DND-41 (cell line): ENCODE measurements at regions not wholly inside any gene's neighbourhood (a gene's known extent, or its start where the extent isn't known, plus 50 kb on each side); places are given as distances from the start of the nearest gene placed in this dataset.

Experiments used
- ATAC-seq: fragments of 200-7000 bp; cut with Tn5 transposase; 3 replicates; pipeline ENCODE4 v1.9.1; 2021; ENCODE audit warnings: low read depth; ENCODE audit not compliant: insufficient read depth
- DNase-seq: peaks from one replicate; pipeline ENCODE4 v3.0.0-alpha.2; 2020
- H2AFZ ChIP-seq: 2 replicates; pipeline ENCODE4 v1.6.0; 2012; ENCODE audit warnings: low read depth, low read length
- H3K27ac ChIP-seq: 2 replicates; pipeline ENCODE4 v1.5.1; 2012; ENCODE audit warnings: low read length, inconsistent platforms
- H3K27me3 ChIP-seq: fragments of 200-600 bp; sonication (generic); 2 replicates; pipeline ENCODE4 v1.6.0; 2012; ENCODE audit warnings: low read length, mild to moderate bottlenecking, inconsistent platforms; ENCODE audit not compliant: insufficient read depth, poor library complexity
- H3K36me3 ChIP-seq: 2 replicates; pipeline ENCODE4 v1.5.1; 2012; ENCODE audit warnings: low read length, inconsistent platforms; ENCODE audit not compliant: insufficient read depth
- H3K4me1 ChIP-seq: 2 replicates; pipeline ENCODE4 v1.5.1; 2012; ENCODE audit warnings: mild to moderate bottlenecking, low read length; ENCODE audit not compliant: insufficient read depth
- H3K4me2 ChIP-seq: 2 replicates; pipeline ENCODE4 v1.6.0; 2012; ENCODE audit warnings: mild to moderate bottlenecking, moderate library complexity, low read length, inconsistent platforms; ENCODE audit not compliant: insufficient read depth
- H3K4me3 ChIP-seq, 2 experiments: fragments of 200-600 bp in 1 of 2; shearing (Covaris generic) in 1 of 2; 2 replicates each; pipeline ENCODE4 v1.5.1; 2012 to 2016; ENCODE audit warnings: inconsistent platforms in 2 of 2, low read length in 2 of 2, mild to moderate bottlenecking in 2 of 2, low read depth in 1 of 2, moderate library complexity in 1 of 2
- H3K79me2 ChIP-seq: 2 replicates; pipeline ENCODE4 v1.6.0; 2012; ENCODE audit warnings: low read length, inconsistent platforms; ENCODE audit not compliant: insufficient read depth
- H3K9ac ChIP-seq: 2 replicates; pipeline ENCODE4 v1.6.0; 2012; ENCODE audit warnings: low read depth, mild to moderate bottlenecking, inconsistent platforms, low read length, moderate library complexity
- H3K9me3 ChIP-seq: 2 replicates; pipeline ENCODE4 v1.5.1; 2012; ENCODE audit warnings: low read length, moderate library complexity, mild to moderate bottlenecking, inconsistent platforms; ENCODE audit not compliant: insufficient read depth, severe bottlenecking
- H4K20me1 ChIP-seq: 2 replicates; pipeline ENCODE4 v1.6.0; 2012; ENCODE audit warnings: low read length; ENCODE audit not compliant: insufficient read depth
- EZH2 ChIP-seq: IDR thresholded peaks from 3 replicates; pipeline ENCODE4 v1.6.1; 2012; ENCODE audit warnings: borderline replicate concordance, low read depth, mild to moderate bottlenecking, moderate library complexity, low read length, inconsistent platforms; ENCODE audit not compliant: severe bottlenecking
- TF ChIP-seq, protein P1 (sequence below): IDR thresholded peaks from 2 replicates; pipeline ENCODE4 v1.5.1; 2012; ENCODE audit warnings: borderline replicate concordance, low read length, moderate library complexity, mild to moderate bottlenecking; ENCODE audit not compliant: poor library complexity, severe bottlenecking; ENCODE audit errors: extremely low read depth

DNA sequence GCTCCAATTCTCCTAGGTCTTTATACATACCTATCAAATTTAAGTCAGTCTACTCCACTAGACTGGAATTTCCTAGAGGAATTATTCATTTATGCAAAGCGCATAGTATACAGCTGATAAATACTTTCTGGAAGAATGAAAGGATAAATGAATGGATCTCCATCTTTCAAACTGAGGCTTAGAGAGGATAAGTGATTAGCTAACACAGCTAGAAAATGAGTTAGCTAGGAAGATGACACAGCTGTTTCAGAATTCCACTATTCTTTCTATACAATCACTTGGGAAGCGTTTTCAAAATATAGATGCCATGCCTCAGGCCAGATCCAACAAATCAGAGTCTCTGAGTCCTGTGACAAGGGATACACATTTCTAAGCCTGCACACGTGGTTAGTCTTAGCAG lies 1146.6 kb upstream of the ZEB2 start:
- Histone ChIP-seq H3K4me3 (no peak overlapping the region), H3K79me2 (no peaks in the 10 kb centered on the region), H3K4me1 (no peaks in the 10 kb centered on the region), H2AFZ (no peak overlapping the region), H3K4me2 (no peak overlapping the region), H4K20me1 (no peaks in the 10 kb centered on the region), H3K27ac (no peak overlapping the region), H3K27me3 (no peaks in the 10 kb centered on the region), H3K36me3 (no peaks in the 10 kb centered on the region), H3K9ac (no peak overlapping the region), H3K9me3 (no peaks in the 10 kb centered on the region)
- no peak for DNase-seq
- ATAC-seq, result no peak
- TF ChIP-seq, protein P1, sequence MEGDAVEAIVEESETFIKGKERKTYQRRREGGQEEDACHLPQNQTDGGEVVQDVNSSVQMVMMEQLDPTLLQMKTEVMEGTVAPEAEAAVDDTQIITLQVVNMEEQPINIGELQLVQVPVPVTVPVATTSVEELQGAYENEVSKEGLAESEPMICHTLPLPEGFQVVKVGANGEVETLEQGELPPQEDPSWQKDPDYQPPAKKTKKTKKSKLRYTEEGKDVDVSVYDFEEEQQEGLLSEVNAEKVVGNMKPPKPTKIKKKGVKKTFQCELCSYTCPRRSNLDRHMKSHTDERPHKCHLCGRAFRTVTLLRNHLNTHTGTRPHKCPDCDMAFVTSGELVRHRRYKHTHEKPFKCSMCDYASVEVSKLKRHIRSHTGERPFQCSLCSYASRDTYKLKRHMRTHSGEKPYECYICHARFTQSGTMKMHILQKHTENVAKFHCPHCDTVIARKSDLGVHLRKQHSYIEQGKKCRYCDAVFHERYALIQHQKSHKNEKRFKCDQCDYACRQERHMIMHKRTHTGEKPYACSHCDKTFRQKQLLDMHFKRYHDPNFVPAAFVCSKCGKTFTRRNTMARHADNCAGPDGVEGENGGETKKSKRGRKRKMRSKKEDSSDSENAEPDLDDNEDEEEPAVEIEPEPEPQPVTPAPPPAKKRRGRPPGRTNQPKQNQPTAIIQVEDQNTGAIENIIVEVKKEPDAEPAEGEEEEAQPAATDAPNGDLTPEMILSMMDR, result no peak
- no peak for TF ChIP-seq EZH2

DNA sequence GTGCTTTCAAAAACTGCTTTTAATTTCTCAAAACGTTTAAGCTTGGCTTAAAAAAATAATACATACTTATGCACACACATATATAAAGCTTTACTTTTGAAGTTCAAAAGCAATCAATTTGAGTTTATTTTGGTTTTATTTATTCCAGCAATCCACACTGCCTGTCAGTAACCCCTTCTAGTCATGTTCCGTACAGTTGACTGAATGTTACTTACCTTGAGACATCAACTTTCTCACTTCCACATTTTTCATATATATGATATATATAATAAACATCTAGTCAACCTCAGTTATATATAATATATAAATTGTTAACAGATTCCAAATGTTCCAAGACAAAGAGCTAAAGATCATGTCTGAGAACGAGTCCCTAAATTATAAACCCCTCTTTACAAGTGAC lies 1137.3 kb upstream of the ZEB2 start:
- no peaks in the 10 kb centered on the region for H3K36me3 ChIP-seq
- no peaks in the 10 kb centered on the region for H3K27me3 ChIP-seq
- H3K4me3 ChIP-seq, result no peak overlapping the region
- ATAC-seq, result no peak
- DNase-seq, result no peak
- no peak overlapping the region for H2AFZ ChIP-seq
- H3K4me1 ChIP-seq, result no peaks in the 10 kb centered on the region
- no peak overlapping the region for H3K4me2 ChIP-seq
- H3K9ac ChIP-seq, result no peak overlapping the region
- no peaks in the 10 kb centered on the region for H3K9me3 ChIP-seq
- no peaks in the 10 kb centered on the region for H4K20me1 ChIP-seq
- H3K79me2 ChIP-seq, result no peaks in the 10 kb centered on the region
- H3K27ac ChIP-seq, result no peak overlapping the region
- TF ChIP-seq EZH2, result no peak
- TF ChIP-seq, protein P1, result no peak

DNA sequence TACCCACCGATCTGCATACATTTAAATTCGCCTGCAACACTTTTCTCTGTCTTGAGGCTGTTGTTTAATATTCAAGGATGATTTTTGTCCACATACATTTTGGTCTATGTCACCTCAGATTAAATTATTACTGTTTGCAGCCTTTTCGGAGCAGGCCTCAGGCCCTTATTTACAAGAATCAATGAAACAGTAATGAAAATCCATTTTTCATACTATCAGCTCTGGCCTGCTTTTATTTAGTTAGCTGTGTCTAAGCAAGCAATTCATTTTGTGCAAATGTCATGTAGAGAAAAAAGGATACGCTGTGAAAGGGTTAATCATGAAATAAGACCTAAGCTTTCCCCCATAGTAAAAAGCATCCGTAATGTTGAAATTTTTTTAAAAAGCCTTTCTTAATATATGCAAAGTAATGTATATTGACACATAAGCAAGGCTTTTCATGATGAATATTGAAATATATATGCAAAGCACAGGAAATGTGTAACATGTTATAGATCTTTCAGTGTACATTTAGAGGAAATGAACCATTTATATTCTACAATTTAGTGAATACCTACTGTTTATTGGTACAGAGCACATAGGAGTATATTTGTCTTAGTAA lies 1135.3 kb upstream of the ZEB2 start:
- Histone ChIP-seq H3K36me3 (no peaks in the 10 kb centered on the region), H3K27me3 (no peaks in the 10 kb centered on the region), H3K9ac (no peak overlapping the region), H3K9me3 (peaks cover 2% of the 10 kb centered on the region), H3K79me2 (no peaks in the 10 kb centered on the region), H3K27ac (no peak overlapping the region), H3K4me1 (no peaks in the 10 kb centered on the region), H3K4me3 (no peak overlapping the region), H2AFZ (no peak overlapping the region), H3K4me2 (no peak overlapping the region), H4K20me1 (no peaks in the 10 kb centered on the region)
- ATAC-seq (no peak), DNase-seq (no peak)
- TF ChIP-seq, protein P1, result no peak
- no peak for TF ChIP-seq EZH2
